ENCODE measurements at regions not wholly inside any gene's neighbourhood (a gene's known extent, or its start where the extent isn't known, plus 50 kb on each side); places are given as distances from the start of the nearest gene placed in this dataset.

- no peak for DNase-seq (ENCODE audit: low spot score)
- Mint-ChIP-seq H3K4me3 (no peak overlapping the region), H3K27ac (no peak overlapping the region), H3K4me1 (ENCODE audit: low read depth in 2 of 2) (no peaks in the 10 kb centered on the region), H3K27me3 (no peaks in the 10 kb centered on the region), H3K36me3 (no peaks in the 10 kb centered on the region), H3K9me3 (no peaks in the 10 kb centered on the region)
- no peak for ATAC-seq
Measured at GRCh38 chr9:129391221-129391661, 213.2 kb upstream of the IER5L start.

GRCh38 chr9:129390541-129390940, 212.5 kb upstream of the IER5L start:
- ATAC-seq (no peak), DNase-seq (ENCODE audit: low spot score) (no peak)
- H3K36me3 Mint-ChIP-seq, result no peaks in the 10 kb centered on the region
- H3K9me3 Mint-ChIP-seq, result no peaks in the 10 kb centered on the region
- H3K4me1 Mint-ChIP-seq (ENCODE audit: low read depth in 2 of 2), result no peaks in the 10 kb centered on the region
- H3K4me3 Mint-ChIP-seq, result no peak overlapping the region
- no peaks in the 10 kb centered on the region for H3K27me3 Mint-ChIP-seq
- no peak overlapping the region for H3K27ac Mint-ChIP-seq

GRCh38 chr9:129387822-129388221, 209.8 kb upstream of the IER5L start:
- DNase-seq (ENCODE audit: low spot score) (no peak), ATAC-seq (no peak)
- Mint-ChIP-seq H3K4me1 (ENCODE audit: low read depth in 2 of 2) (peaks cover 0 to 6% of the 10 kb centered on the region in 2 donors), H3K9me3 (no peaks in the 10 kb centered on the region), H3K27ac (no peak overlapping the region), H3K4me3 (no peak overlapping the region), H3K36me3 (no peaks in the 10 kb centered on the region), H3K27me3 (no peaks in the 10 kb centered on the region)

- Mint-ChIP-seq H3K4me1 (ENCODE audit: low read depth in 2 of 2) (peaks cover 0 to 6% of the 10 kb centered on the region in 2 donors), H3K36me3 (no peaks in the 10 kb centered on the region), H3K27ac (no peak overlapping the region), H3K4me3 (no peak overlapping the region), H3K9me3 (no peaks in the 10 kb centered on the region), H3K27me3 (peaks cover 0 to 2% of the 10 kb centered on the region in 2 donors)
- DNase-seq (ENCODE audit: low spot score), result no peak
- no peak for ATAC-seq
Measured at GRCh38 chr9:129386812-129387177, 208.7 kb upstream of the IER5L start.

GRCh38 chr9:129385211-129385934, 207.3 kb upstream of the IER5L start:
- no peak for DNase-seq (ENCODE audit: low spot score)
- H3K36me3 Mint-ChIP-seq, result no peaks in the 10 kb centered on the region
- peak overlapping the region in 1 of 2 donors; percentile 14 for H3K27ac Mint-ChIP-seq
- ATAC-seq, result no peak
- H3K9me3 Mint-ChIP-seq, result no peaks in the 10 kb centered on the region
- H3K4me3 Mint-ChIP-seq, result peak overlapping the region; percentile 36
- H3K4me1 Mint-ChIP-seq (ENCODE audit: low read depth in 2 of 2), result peaks cover 0 to 6% of the 10 kb centered on the region in 2 donors
- H3K27me3 Mint-ChIP-seq, result peaks cover 0 to 2% of the 10 kb centered on the region in 2 donors

- Mint-ChIP-seq H3K36me3 (no peaks in the 10 kb centered on the region), H3K27me3 (peaks cover 0 to 2% of the 10 kb centered on the region in 2 donors), H3K9me3 (no peaks in the 10 kb centered on the region), H3K27ac (peak overlapping the region in 1 of 2 donors; percentile 14), H3K4me3 (peak overlapping the region; percentile 58), H3K4me1 (ENCODE audit: low read depth in 2 of 2) (peaks cover 0 to 6% of the 10 kb centered on the region in 2 donors)
- DNase-seq (ENCODE audit: low spot score), result no peak
- no peak for ATAC-seq
Measured at GRCh38 chr9:129384491-129385210, 206.6 kb upstream of the IER5L start.

- H3K4me3 Mint-ChIP-seq, result peak overlapping the region; percentile 58
Measured at GRCh38 chr9:129383561-129384490, 205.8 kb upstream of the IER5L start.

GRCh38 chr9:129383019-129383560, 205.0 kb upstream of the IER5L start:
- H3K36me3 Mint-ChIP-seq, result no peaks in the 10 kb centered on the region
- H3K4me3 Mint-ChIP-seq, result peak overlapping the region; percentile 58
- peaks cover 0 to 2% of the 10 kb centered on the region in 2 donors for H3K27me3 Mint-ChIP-seq
- DNase-seq (ENCODE audit: low spot score), result no peak
- H3K9me3 Mint-ChIP-seq, result no peaks in the 10 kb centered on the region
- no peak overlapping the region for H3K27ac Mint-ChIP-seq
- peak in 1 of 2 donors; percentile 4 for ATAC-seq
- H3K4me1 Mint-ChIP-seq (ENCODE audit: low read depth in 2 of 2), result peaks cover 0 to 6% of the 10 kb centered on the region in 2 donors

More at GRCh38 chr9:129383561-129384490, 205.8 kb upstream of the IER5L start:
- DNase-seq (ENCODE audit: low spot score) (no peak), ATAC-seq (peak; percentile 80)
- Mint-ChIP-seq H3K9me3 (no peaks in the 10 kb centered on the region), H3K4me1 (ENCODE audit: low read depth in 2 of 2) (peaks cover 0 to 6% of the 10 kb centered on the region in 2 donors), H3K27me3 (peaks cover 0 to 2% of the 10 kb centered on the region in 2 donors), H3K36me3 (no peaks in the 10 kb centered on the region), H3K27ac (no peak overlapping the region)

GRCh38 chr9:129382281-129383018, 204.4 kb upstream of the IER5L start:
- Mint-ChIP-seq H3K9me3 (no peaks in the 10 kb centered on the region), H3K36me3 (no peaks in the 10 kb centered on the region), H3K4me3 (no peak overlapping the region), H3K4me1 (ENCODE audit: low read depth in 2 of 2) (peaks cover 0 to 6% of the 10 kb centered on the region in 2 donors), H3K27ac (no peak overlapping the region), H3K27me3 (peaks cover 0 to 7% of the 10 kb centered on the region in 2 donors)
- ATAC-seq, result no peak
- DNase-seq (ENCODE audit: low spot score), result no peak

GRCh38 chr9:129381481-129381957, 203.5 kb upstream of the IER5L start:
- no peak overlapping the region for H3K4me3 Mint-ChIP-seq
- H3K27me3 Mint-ChIP-seq, result peaks cover 0 to 7% of the 10 kb centered on the region in 2 donors
- peaks cover 0 to 6% of the 10 kb centered on the region in 2 donors for H3K4me1 Mint-ChIP-seq (ENCODE audit: low read depth in 2 of 2)
- no peak overlapping the region for H3K27ac Mint-ChIP-seq
- ATAC-seq, result no peak
- no peaks in the 10 kb centered on the region for H3K9me3 Mint-ChIP-seq
- H3K36me3 Mint-ChIP-seq, result no peaks in the 10 kb centered on the region
- no peak for DNase-seq (ENCODE audit: low spot score)

GRCh38 chr9:129380961-129381401, 202.9 kb upstream of the IER5L start:
- Mint-ChIP-seq H3K4me1 (ENCODE audit: low read depth in 2 of 2) (peaks cover 0 to 6% of the 10 kb centered on the region in 2 donors), H3K4me3 (no peak overlapping the region), H3K9me3 (no peaks in the 10 kb centered on the region), H3K36me3 (no peaks in the 10 kb centered on the region), H3K27me3 (peaks cover 0 to 7% of the 10 kb centered on the region in 2 donors), H3K27ac (no peak overlapping the region)
- ATAC-seq, result no peak
- DNase-seq (ENCODE audit: low spot score), result no peak

- ATAC-seq (no peak), DNase-seq (ENCODE audit: low spot score) (no peak)
- Mint-ChIP-seq H3K4me3 (no peak overlapping the region), H3K9me3 (no peaks in the 10 kb centered on the region), H3K27ac (no peak overlapping the region), H3K27me3 (peaks cover 0 to 9% of the 10 kb centered on the region in 2 donors), H3K36me3 (no peaks in the 10 kb centered on the region), H3K4me1 (ENCODE audit: low read depth in 2 of 2) (peaks cover 0 to 3% of the 10 kb centered on the region in 2 donors)
Measured at GRCh38 chr9:129379886-129380285, 201.8 kb upstream of the IER5L start.

Measured in natural killer cell treated with Interleukin-12 subunit alpha and Interleukin-12 subunit beta and Interleukin-15 and Interleukin-18, amount 100 ng/mL, for 72 hours (primary cell).